Astrocyte of the spinal cord (primary cell): ENCODE measurements at regions not wholly inside any gene's neighbourhood (a gene's known extent, or its start where the extent isn't known, plus 50 kb on each side); places are given as distances from the start of the nearest gene placed in this dataset.
"Not testable (repeated sequence)": the region's sequence is repeated elsewhere in the genome, so short reads cannot be mapped to it uniquely, and the experiment has no call there.

ENCODE experiments used
- DNase-seq: peaks from one replicate; pipeline ENCODE4 v3.0.0; 2011; ENCODE audit warnings: low read depth, low spot score
- H3K4me3 ChIP-seq: 2 replicates; pipeline ENCODE4 v1.5.1; 2011; ENCODE audit warnings: low read depth, mild to moderate bottlenecking, low read length, moderate library complexity
- CTCF ChIP-seq: IDR thresholded peaks from 2 replicates; pipeline ENCODE4 v1.5.1; 2012; ENCODE audit warnings: low read depth, mild to moderate bottlenecking, low read length, inconsistent platforms
- in situ Hi-C: cut with HindIII; loops from 2 replicates; pipeline ENCODE4 v1.10.0; 2017; ENCODE audit warnings: low sequenced_read_pairs

GRCh38 chr1:79232818-79233217, 226.3 kb upstream of the ADGRL4 start:
- TF ChIP-seq CTCF = no peak

GRCh38 chr1:79230751-79231150, 224.2 kb upstream of the ADGRL4 start:
- H3K4me3 ChIP-seq, DNase-seq, in situ Hi-C loops: not testable (repeated sequence)

More at GRCh38 chr1:79232818-79233217, 226.3 kb upstream of the ADGRL4 start:
- in situ Hi-C loops = no loop called here
- DNase-seq = no peak
- H3K4me3 ChIP-seq = no peak overlapping the region

- in situ Hi-C loops = no loop called here
- no peak overlapping the region for H3K4me3 ChIP-seq
- no peak for DNase-seq
- TF ChIP-seq CTCF = no peak
These were observed 220.4 kb upstream of the ADGRL4 start for GRCh38 chr1:79226963-79227362.

- DNase-seq = no peak
- TF ChIP-seq CTCF = no peak
- in situ Hi-C loops = no loop called here
- H3K4me3 ChIP-seq = no peak overlapping the region
These were observed 218.0 kb upstream of the ADGRL4 start for GRCh38 chr1:79224537-79224936.

DNA sequence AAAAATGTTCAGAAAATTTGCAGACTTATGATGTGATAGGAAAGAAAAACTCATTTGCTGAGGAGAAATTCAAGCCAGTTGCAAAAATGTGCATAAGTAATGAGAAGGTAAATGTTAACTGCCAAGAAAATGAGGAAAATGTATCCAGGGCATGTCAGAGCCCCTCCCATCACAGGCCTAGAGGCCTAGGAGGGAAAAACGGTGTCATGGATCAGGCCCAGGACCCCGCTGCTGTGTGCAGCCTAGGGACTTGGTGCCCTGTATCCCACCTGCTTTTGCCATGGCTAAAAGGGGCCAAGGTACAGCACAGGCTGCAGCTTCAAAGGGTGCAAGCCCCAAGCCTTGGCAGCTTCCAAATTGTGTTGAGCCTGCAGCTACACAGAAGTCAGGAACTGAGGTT, 214.0 kb upstream of the ADGRL4 start:
- DNase-seq = no peak
- H3K4me3 ChIP-seq = no peak overlapping the region
- no peak for TF ChIP-seq CTCF
- in situ Hi-C loops = no loop called here

DNA sequence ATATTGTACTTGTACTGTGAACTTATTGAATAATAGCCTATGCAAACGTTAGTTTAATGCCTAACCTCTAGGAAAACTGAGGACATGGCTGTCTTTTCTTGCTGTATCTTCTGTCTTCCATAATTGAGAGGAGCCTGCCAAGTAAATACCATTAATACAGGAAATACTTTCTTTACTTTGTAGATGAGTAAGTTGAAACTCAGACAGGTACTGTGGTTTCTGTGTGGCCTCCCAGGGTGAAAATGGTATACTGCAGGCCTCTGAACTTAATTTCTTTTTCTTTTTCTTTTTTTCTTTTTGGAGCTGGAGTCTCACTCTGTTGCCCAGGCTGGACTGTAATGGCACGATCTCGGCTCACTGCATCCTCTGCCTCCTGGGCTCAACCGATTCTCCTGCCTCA, 208.8 kb upstream of the ADGRL4 start:
- H3K4me3 ChIP-seq = no peak overlapping the region
- in situ Hi-C loops = no loop called here
- TF ChIP-seq CTCF = no peak
- DNase-seq = no peak

GRCh38 chr1:79207786-79208185, 201.3 kb upstream of the ADGRL4 start:
- H3K4me3 ChIP-seq = no peak overlapping the region
- no peak for TF ChIP-seq CTCF
- in situ Hi-C loops = no loop called here
- DNase-seq = no peak
